OCI-LY7 (cell line): ENCODE measurements at regions not wholly inside any gene's neighbourhood (a gene's known extent, or its start where the extent isn't known, plus 50 kb on each side); places are given as distances from the start of the nearest gene placed in this dataset.

Source experiments
- CTCF ChIP-seq: fragments of 200-600 bp; sonication (generic); conservative IDR thresholded peaks from 2 replicates; pipeline ENCODE4 v1.5.1; 2014; ENCODE audit warnings: mild to moderate bottlenecking, antibody characterized with exemption, low read length, moderate library complexity, mixed read lengths
- EZH2phosphoT487 ChIP-seq: fragments of 200-600 bp; sonication (generic); IDR thresholded peaks from 2 replicates; pipeline ENCODE4 v1.6.1; 2018; ENCODE audit warnings: low read depth, borderline replicate concordance, mild to moderate bottlenecking, mixed run types, antibody characterized with exemption, low read length, moderate library complexity, mixed read lengths

- TF ChIP-seq CTCF, result no peak
- no peak for TF ChIP-seq EZH2phosphoT487
These were observed 420.5 kb downstream of the MAFB start for GRCh38 chr20:40268321-40269075.
